ENCODE measurements at regions not wholly inside any gene's neighbourhood (a gene's known extent, or its start where the extent isn't known, plus 50 kb on each side); places are given as distances from the start of the nearest gene placed in this dataset.

- peaks cover 4% of the 10 kb centered on the region for H3K9me3 ChIP-seq (ENCODE audit: severe bottlenecking)
- peaks cover 44% of the 10 kb centered on the region for H3K27me3 ChIP-seq (ENCODE audit: insufficient read depth, low read depth, severe bottlenecking)
- no peak for TF ChIP-seq CTCF (IDR thresholded peaks at IDR 0.05; ENCODE audit: low read depth, low read length)
Observed at GRCh38 chr12:34598352-34598827, 576.1 kb downstream of the ALG10 start.

GRCh38 chr12:34598851-34599529 lies 576.7 kb downstream of the ALG10 start:
- no peak for TF ChIP-seq CTCF (IDR thresholded peaks at IDR 0.05; ENCODE audit: low read depth, low read length)
- DNase-seq: no peak
- Histone ChIP-seq H3K27ac (no peak overlapping the region), H3K27me3 (ENCODE audit: insufficient read depth, low read depth, severe bottlenecking) (peaks cover 50% of the 10 kb centered on the region), H3K4me3 (ENCODE audit: low read depth, low read length) (no peak overlapping the region), H3K36me3 (no peaks in the 10 kb centered on the region), H3K9me3 (ENCODE audit: severe bottlenecking) (peaks cover 4% of the 10 kb centered on the region)

More at GRCh38 chr12:34598352-34598827, 576.1 kb downstream of the ALG10 start:
- Histone ChIP-seq H3K4me3 (ENCODE audit: low read depth, low read length) (no peak overlapping the region), H3K36me3 (no peaks in the 10 kb centered on the region), H3K27ac (no peak overlapping the region)
- no peak for DNase-seq

- DNase-seq: no peak
- Histone ChIP-seq H3K36me3 (no peaks in the 10 kb centered on the region), H3K4me3 (ENCODE audit: low read depth, low read length) (no peak overlapping the region), H3K27ac (no peak overlapping the region), H3K27me3 (ENCODE audit: insufficient read depth, low read depth, severe bottlenecking) (peaks cover 58% of the 10 kb centered on the region), H3K9me3 (ENCODE audit: severe bottlenecking) (peaks cover under 1% of the 10 kb centered on the region)
- no peak for TF ChIP-seq CTCF (IDR thresholded peaks at IDR 0.05; ENCODE audit: low read depth, low read length)
Observed at GRCh38 chr12:34599530-34600513, 577.5 kb downstream of the ALG10 start.

- DNase-seq: no peak
- no peak for TF ChIP-seq CTCF (IDR thresholded peaks at IDR 0.05; ENCODE audit: low read depth, low read length)
- Histone ChIP-seq H3K27ac (no peak overlapping the region), H3K27me3 (ENCODE audit: insufficient read depth, low read depth, severe bottlenecking) (peaks cover 67% of the 10 kb centered on the region), H3K9me3 (ENCODE audit: severe bottlenecking) (no peaks in the 10 kb centered on the region), H3K36me3 (no peaks in the 10 kb centered on the region), H3K4me3 (ENCODE audit: low read depth, low read length) (no peak overlapping the region)
Observed at GRCh38 chr12:34600592-34601462, 578.5 kb downstream of the ALG10 start.

- H3K36me3 ChIP-seq: no peaks in the 10 kb centered on the region
Observed at GRCh38 chr12:34601689-34602088, 579.4 kb downstream of the ALG10 start.

More at GRCh38 chr12:34601689-34602088, 579.4 kb downstream of the ALG10 start:
- Histone ChIP-seq H3K27ac (no peak overlapping the region), H3K9me3 (ENCODE audit: severe bottlenecking) (no peaks in the 10 kb centered on the region), H3K27me3 (ENCODE audit: insufficient read depth, low read depth, severe bottlenecking) (peaks cover 73% of the 10 kb centered on the region), H3K4me3 (ENCODE audit: low read depth, low read length) (no peak overlapping the region)
- no peak for TF ChIP-seq CTCF (IDR thresholded peaks at IDR 0.05; ENCODE audit: low read depth, low read length)
- DNase-seq: no peak
